H1 (cell line): ENCODE measurements at regions not wholly inside any gene's neighbourhood (a gene's known extent, or its start where the extent isn't known, plus 50 kb on each side); places are given as distances from the start of the nearest gene placed in this dataset.

ENCODE experiments used
- CHD2 ChIP-seq: IDR thresholded peaks from 2 replicates; pipeline ENCODE4 v1.6.1; 2012; ENCODE audit warnings: low read length, improper control_type of control experiment
- POLR2A ChIP-seq, 2 experiments: IDR thresholded peaks; 1 replicate in 1 of 2; 2 replicates in 1 of 2; pipeline ENCODE4 v1.6.1; 2011; ENCODE audit warnings: low read depth in 2 of 2, low read length in 2 of 2, mild to moderate bottlenecking in 2 of 2; ENCODE audit errors: control extremely low read depth in 1 of 2
- SP2 ChIP-seq: IDR thresholded peaks from 2 replicates; pipeline ENCODE4 v1.6.1; 2012; ENCODE audit warnings: mild to moderate bottlenecking, low read length, inconsistent platforms
- TAF7 ChIP-seq: optimal IDR thresholded peaks from 2 replicates; pipeline ENCODE3; 2011; ENCODE audit warnings: low read depth, mild to moderate bottlenecking, inconsistent platforms, low read length, moderate library complexity, borderline replicate concordance
- YY1 ChIP-seq: IDR thresholded peaks from 2 replicates; pipeline ENCODE4 v1.6.1; 2011; ENCODE audit warnings: low read depth, mild to moderate bottlenecking, low read length
- ZNF274 ChIP-seq: IDR thresholded peaks from 2 replicates; pipeline ENCODE4 v1.7.0; 2012; ENCODE audit warnings: low read length, borderline replicate concordance; ENCODE audit errors: extremely low read depth
- TF ChIP-seq, protein P1 (sequence below): IDR thresholded peaks from 2 replicates; pipeline ENCODE4 v1.6.1; 2011; ENCODE audit warnings: low read depth, mild to moderate bottlenecking, low read length; ENCODE audit not compliant: insufficient read depth

GRCh38 chr4:28232951-28233350, 1372.3 kb downstream of the STIM2 start (continued):
- TF ChIP-seq CHD2 (no peak), TAF7 (no peak), SP2 (no peak), YY1 (no peak), POLR2A (IDR thresholded peaks at IDR 0.05; ENCODE audit: control extremely low read depth in 1 of 2, low read depth in 2 of 2, low read length in 2 of 2) (no peak), ZNF274 (no peak)
- TF ChIP-seq, protein P1, sequence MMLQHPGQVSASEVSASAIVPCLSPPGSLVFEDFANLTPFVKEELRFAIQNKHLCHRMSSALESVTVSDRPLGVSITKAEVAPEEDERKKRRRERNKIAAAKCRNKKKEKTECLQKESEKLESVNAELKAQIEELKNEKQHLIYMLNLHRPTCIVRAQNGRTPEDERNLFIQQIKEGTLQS = no peak
